HEK293 (cell line): ENCODE measurements at regions not wholly inside any gene's neighbourhood (a gene's known extent, or its start where the extent isn't known, plus 50 kb on each side); places are given as distances from the start of the nearest gene placed in this dataset.

Source experiments
- ZNF138 ChIP-seq: fragments of 450-650 bp; formaldehyde crosslinking; IDR thresholded peaks from 2 replicates; pipeline ENCODE4 v1.5.1; 2016; ENCODE audit warnings: missing biosample characterization, missing genetic modification characterization, borderline replicate concordance
- ZNF423 ChIP-seq: fragments of 450-650 bp; formaldehyde crosslinking; IDR thresholded peaks from 2 replicates; pipeline ENCODE4 v1.5.1; 2016; ENCODE audit warnings: missing biosample characterization, missing genetic modification characterization
- ZNF473 ChIP-seq: fragments of 450-650 bp; formaldehyde crosslinking; IDR thresholded peaks from 2 replicates; pipeline ENCODE4 v1.5.1; 2017; ENCODE audit warnings: missing biosample characterization, missing genetic modification characterization
- ZNF571 ChIP-seq: fragments of 450-650 bp; formaldehyde crosslinking; IDR thresholded peaks from 2 replicates; pipeline ENCODE4 v1.5.0; 2017; ENCODE audit warnings: missing biosample characterization, missing genetic modification characterization
- ZNF776 ChIP-seq: fragments of 450-650 bp; formaldehyde crosslinking; IDR thresholded peaks from 2 replicates; pipeline ENCODE4 v1.5.0; 2017; ENCODE audit warnings: missing biosample characterization, missing genetic modification characterization, borderline replicate concordance
- TF ChIP-seq, protein P1 (sequence below): fragments of 450-650 bp; formaldehyde crosslinking; IDR thresholded peaks from 2 replicates; pipeline ENCODE4 v1.5.1; 2016; ENCODE audit warnings: missing biosample characterization, missing genetic modification characterization

GRCh38 chr5:6827526-6828219, 114.4 kb downstream of the TENT4A start:
- TF ChIP-seq, protein P1, sequence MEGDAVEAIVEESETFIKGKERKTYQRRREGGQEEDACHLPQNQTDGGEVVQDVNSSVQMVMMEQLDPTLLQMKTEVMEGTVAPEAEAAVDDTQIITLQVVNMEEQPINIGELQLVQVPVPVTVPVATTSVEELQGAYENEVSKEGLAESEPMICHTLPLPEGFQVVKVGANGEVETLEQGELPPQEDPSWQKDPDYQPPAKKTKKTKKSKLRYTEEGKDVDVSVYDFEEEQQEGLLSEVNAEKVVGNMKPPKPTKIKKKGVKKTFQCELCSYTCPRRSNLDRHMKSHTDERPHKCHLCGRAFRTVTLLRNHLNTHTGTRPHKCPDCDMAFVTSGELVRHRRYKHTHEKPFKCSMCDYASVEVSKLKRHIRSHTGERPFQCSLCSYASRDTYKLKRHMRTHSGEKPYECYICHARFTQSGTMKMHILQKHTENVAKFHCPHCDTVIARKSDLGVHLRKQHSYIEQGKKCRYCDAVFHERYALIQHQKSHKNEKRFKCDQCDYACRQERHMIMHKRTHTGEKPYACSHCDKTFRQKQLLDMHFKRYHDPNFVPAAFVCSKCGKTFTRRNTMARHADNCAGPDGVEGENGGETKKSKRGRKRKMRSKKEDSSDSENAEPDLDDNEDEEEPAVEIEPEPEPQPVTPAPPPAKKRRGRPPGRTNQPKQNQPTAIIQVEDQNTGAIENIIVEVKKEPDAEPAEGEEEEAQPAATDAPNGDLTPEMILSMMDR: no peak
- no peak for TF ChIP-seq ZNF473 (tag by site-specific recombination)
- TF ChIP-seq ZNF571: no peak
- no peak for TF ChIP-seq ZNF423 (tag by site-specific recombination)
- no peak for TF ChIP-seq ZNF138 (tag by site-specific recombination)
- TF ChIP-seq ZNF776 (tag by site-specific recombination): no peak
